Muscle of leg (tissue), 3 donors: ENCODE measurements at regions not wholly inside any gene's neighbourhood (a gene's known extent, or its start where the extent isn't known, plus 50 kb on each side); places are given as distances from the start of the nearest gene placed in this dataset.

Experiments
- DNase-seq: peaks from one replicate; pipeline ENCODE4 v3.0.0; 2013
- H3K27ac ChIP-seq: one replicate; pipeline ENCODE4 v1.5.1; 2013; ENCODE audit warnings: mild to moderate bottlenecking, low read length, control low read depth
- H3K27me3 ChIP-seq: one replicate; pipeline ENCODE4 v1.6.1; 2013; ENCODE audit warnings: low read length; ENCODE audit not compliant: control insufficient read depth, insufficient read depth
- H3K36me3 ChIP-seq: one replicate; pipeline ENCODE4 v1.6.1; 2013; ENCODE audit warnings: low read length; ENCODE audit not compliant: control insufficient read depth, insufficient read depth
- H3K4me1 ChIP-seq: one replicate; pipeline ENCODE4 v1.6.1; 2013; ENCODE audit warnings: low read length; ENCODE audit not compliant: control insufficient read depth, insufficient read depth
- H3K4me3 ChIP-seq: one replicate; pipeline ENCODE4 v1.5.1; 2013; ENCODE audit warnings: low read length, control low read depth
- H3K9me3 ChIP-seq: replicated peaks from 2 replicates; pipeline ENCODE4 v1.6.1; 2013; ENCODE audit warnings: low read depth, low read length; ENCODE audit not compliant: control insufficient read depth
- WGBS: methylation state at CpG from one replicate; pipeline ENCODE4 v1.1.5; 2013; ENCODE audit warnings: missing lambda C conversion rate; ENCODE audit not compliant: insufficient coverage; 5-methylcytosine and 5-hydroxymethylcytosine counted together

DNA sequence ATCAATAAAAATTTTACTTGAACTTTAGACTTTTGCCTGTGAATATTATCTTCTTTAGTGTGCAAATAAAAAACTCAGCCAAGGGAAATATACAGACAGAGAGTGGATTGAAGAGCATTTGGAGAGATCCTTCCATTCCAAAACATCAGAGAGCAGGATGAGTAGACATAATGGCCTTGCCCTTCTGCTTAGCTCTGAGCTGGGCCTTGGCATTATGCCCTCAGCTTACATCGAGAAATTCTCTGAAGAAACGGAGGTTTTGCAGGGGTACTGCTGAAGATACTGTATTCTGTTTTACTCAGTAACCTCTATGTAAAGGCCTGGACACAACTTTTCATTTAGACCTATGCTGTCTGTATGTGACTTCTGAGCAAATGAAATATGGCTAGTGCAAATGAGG, 317.4 kb downstream of the STIM2 start:
- H3K4me1 ChIP-seq, result no peaks in the 10 kb centered on the region
- no CpG with 5 or more reads among the region's 2 CpGs for WGBS
- peak; percentile 15 for DNase-seq
- no peak overlapping the region for H3K4me3 ChIP-seq
- H3K27ac ChIP-seq, result no peak overlapping the region
- H3K36me3 ChIP-seq, result no peaks in the 10 kb centered on the region
- H3K9me3 ChIP-seq, result no peaks in the 10 kb centered on the region
- no peaks in the 10 kb centered on the region for H3K27me3 ChIP-seq

DNA sequence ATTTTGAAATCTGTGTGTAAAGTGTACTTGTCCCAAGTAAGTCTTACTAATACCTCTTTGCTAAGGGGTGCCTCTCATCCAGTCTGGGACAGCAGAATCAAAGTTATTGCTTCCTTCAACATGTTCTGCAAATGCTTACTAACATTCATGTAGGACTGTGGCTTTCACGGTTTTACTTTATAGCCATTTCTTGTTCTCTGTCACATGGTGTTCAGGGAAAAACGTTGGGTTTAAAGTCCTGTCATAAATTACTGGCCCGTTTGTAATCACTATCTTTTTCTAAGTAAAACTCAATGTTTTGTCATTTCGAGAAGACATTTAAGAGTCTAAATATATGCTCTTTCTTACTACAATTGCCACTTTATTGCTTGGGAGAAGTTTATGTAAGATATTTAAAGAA, 321.1 kb downstream of the STIM2 start:
- Histone ChIP-seq H3K9me3 (no peaks in the 10 kb centered on the region), H3K27ac (no peak overlapping the region), H3K4me3 (no peak overlapping the region), H3K36me3 (no peaks in the 10 kb centered on the region), H3K27me3 (no peaks in the 10 kb centered on the region), H3K4me1 (no peaks in the 10 kb centered on the region)
- no CpG with 5 or more reads among the region's 4 CpGs for WGBS
- peak; percentile 8 for DNase-seq

DNA sequence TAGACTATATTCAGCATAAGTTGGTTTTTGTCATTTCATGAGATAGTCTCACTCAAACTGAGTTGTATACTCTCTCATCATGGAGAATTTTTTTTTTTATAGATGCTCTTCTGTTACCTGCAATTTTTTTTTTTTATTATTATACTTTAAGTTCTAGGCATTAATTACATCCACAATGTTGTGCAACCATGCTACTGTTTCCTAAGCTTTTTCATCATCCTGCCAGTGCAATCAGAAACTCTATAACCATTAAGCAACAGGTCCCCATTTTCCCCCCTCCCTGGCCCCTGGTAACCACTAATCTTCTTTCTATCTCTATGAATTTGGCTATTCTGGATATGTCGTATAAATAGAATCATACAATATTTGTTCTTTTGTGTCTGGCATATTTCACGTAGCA, 321.6 kb downstream of the STIM2 start:
- H3K4me3 ChIP-seq, result no peak overlapping the region
- H3K36me3 ChIP-seq, result no peaks in the 10 kb centered on the region
- DNase-seq, result no peak
- no peak overlapping the region for H3K27ac ChIP-seq
- no peaks in the 10 kb centered on the region for H3K4me1 ChIP-seq
- no CpG with 5 or more reads among the region's 2 CpGs for WGBS
- no peaks in the 10 kb centered on the region for H3K9me3 ChIP-seq
- no peaks in the 10 kb centered on the region for H3K27me3 ChIP-seq

DNA sequence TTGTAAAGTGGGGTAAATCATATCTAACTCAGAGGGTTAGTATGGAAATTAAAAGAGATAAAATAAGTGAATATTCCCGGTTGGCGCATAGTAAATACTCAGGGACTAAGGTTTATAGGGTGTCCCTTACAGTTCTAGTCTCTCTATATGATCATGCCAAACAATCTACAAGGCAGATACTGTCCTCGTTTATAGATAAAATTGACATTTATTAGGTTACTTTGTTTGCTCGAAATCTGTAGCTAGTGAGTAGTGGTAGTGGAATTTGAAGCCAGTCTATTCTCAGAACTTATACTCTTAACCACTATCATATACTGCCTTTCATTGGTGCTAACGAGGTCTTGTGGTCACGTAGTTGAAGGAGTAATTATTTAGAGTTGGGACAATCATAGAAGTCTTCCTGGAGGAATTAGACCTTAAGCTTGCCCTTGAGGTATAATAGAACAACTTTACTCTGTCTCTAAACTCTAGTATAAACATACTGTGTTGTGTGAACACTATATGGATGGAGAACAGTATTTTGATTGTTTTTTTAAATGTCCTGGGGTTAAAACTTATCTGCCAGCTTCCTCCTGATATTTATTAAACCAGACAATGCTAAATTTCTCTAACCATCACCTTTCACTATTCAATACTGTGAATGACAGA, 324.0 kb downstream of the STIM2 start:
- Histone ChIP-seq H3K4me1 (no peaks in the 10 kb centered on the region), H3K9me3 (no peaks in the 10 kb centered on the region), H3K27me3 (no peaks in the 10 kb centered on the region), H3K4me3 (no peak overlapping the region), H3K36me3 (no peaks in the 10 kb centered on the region), H3K27ac (no peak overlapping the region)
- WGBS, result no CpG with 5 or more reads among the region's 6 CpGs
- DNase-seq, result no peak

DNA sequence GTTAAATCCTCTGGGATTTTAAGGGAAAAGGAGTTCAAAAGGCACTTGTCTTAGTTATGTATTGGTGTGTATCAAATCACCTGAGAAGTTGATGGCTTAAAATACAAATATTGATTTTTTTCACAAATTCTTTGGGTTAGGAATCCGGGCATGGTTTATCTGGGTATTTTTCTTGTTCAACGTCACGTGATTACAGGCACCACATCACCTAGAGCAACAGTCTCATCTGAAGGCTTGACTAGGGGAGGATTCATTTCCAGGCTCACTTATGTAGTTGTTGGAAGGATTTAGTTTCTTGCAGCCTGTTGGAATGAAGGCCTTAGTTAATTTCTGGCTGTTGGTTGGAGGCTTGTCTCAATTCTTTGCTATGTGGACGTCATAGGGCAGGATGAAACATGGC, 326.1 kb downstream of the STIM2 start:
- no peak for DNase-seq
- Histone ChIP-seq H3K27ac (no peak overlapping the region), H3K4me1 (no peaks in the 10 kb centered on the region), H3K36me3 (no peaks in the 10 kb centered on the region), H3K27me3 (no peaks in the 10 kb centered on the region), H3K9me3 (no peaks in the 10 kb centered on the region), H3K4me3 (no peak overlapping the region)
- WGBS, result 89% methylated on average over 1 of the region's 4 CpGs

DNA sequence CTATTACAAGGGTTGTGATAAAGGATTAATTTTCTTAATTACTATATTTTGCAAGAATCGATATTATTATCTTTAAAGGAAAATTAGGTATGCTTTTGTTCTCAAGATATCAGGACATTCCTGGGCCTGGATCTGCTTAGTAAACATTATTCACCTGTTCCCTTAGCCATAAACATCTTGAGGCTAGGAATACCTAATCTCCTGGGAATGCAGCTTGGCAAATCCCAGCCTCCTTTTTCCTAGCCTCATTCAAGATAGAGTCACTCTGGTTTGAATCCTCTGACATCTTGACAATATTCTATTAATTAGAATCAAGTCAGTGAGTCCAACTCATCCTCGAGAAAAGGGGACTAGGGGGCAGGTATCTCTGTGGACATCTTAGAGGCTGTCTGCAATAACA, 327.1 kb downstream of the STIM2 start:
- Histone ChIP-seq H3K27ac (no peak overlapping the region), H3K4me3 (no peak overlapping the region), H3K36me3 (no peaks in the 10 kb centered on the region), H3K27me3 (no peaks in the 10 kb centered on the region), H3K4me1 (no peaks in the 10 kb centered on the region), H3K9me3 (no peaks in the 10 kb centered on the region)
- DNase-seq, result no peak
- no CpG with 5 or more reads among the region's 2 CpGs for WGBS

DNA sequence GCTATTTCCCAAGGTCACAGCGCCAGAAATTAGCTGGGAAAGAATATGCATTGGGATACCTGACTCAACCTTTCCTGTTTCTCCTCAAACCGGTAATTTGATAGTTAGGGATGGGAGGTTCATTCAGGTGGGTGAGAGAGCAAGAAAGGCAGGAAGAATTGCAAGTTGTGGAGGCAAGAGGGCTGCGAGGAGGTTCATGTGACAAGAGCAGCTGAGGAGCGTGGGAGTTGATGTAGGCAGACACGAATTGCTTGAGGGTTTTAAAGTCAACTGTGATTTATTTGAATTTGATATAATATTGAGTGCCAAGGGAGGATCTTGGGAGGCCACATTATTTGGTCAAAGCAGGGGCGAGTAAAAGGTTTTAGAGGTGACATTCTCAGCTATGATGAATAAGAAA, 329.0 kb downstream of the STIM2 start:
- no peaks in the 10 kb centered on the region for H3K27me3 ChIP-seq
- no peak overlapping the region for H3K27ac ChIP-seq
- WGBS, result 79% methylated on average over 3 of the region's 6 CpGs
- no peaks in the 10 kb centered on the region for H3K9me3 ChIP-seq
- DNase-seq, result no peak
- H3K36me3 ChIP-seq, result no peaks in the 10 kb centered on the region
- no peaks in the 10 kb centered on the region for H3K4me1 ChIP-seq
- H3K4me3 ChIP-seq, result no peak overlapping the region

DNA sequence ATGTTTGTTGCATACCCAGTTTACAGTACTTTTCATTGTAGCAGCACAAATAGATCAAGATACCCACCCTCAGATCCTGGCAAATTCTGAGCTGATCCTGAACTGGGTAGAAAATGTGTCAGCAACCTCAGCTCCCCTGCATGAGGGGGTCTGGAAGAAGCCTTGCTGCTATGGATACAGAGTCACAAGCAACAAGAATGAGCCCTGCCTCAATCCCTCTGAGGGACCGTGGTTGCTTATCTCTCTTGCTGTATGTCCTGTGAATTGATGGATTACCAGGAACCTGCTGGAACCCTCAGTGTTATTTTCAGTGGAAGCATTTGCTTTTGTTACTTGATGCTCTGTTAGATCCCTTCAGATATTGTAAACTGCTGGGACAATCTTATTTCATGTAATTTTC, 331.0 kb downstream of the STIM2 start:
- H3K4me1 ChIP-seq, result no peaks in the 10 kb centered on the region
- 60% methylated on average over 1 of the region's 1 CpG for WGBS
- no peaks in the 10 kb centered on the region for H3K9me3 ChIP-seq
- no peak overlapping the region for H3K27ac ChIP-seq
- no peaks in the 10 kb centered on the region for H3K36me3 ChIP-seq
- no peak overlapping the region for H3K4me3 ChIP-seq
- no peaks in the 10 kb centered on the region for H3K27me3 ChIP-seq
- no peak for DNase-seq

DNA sequence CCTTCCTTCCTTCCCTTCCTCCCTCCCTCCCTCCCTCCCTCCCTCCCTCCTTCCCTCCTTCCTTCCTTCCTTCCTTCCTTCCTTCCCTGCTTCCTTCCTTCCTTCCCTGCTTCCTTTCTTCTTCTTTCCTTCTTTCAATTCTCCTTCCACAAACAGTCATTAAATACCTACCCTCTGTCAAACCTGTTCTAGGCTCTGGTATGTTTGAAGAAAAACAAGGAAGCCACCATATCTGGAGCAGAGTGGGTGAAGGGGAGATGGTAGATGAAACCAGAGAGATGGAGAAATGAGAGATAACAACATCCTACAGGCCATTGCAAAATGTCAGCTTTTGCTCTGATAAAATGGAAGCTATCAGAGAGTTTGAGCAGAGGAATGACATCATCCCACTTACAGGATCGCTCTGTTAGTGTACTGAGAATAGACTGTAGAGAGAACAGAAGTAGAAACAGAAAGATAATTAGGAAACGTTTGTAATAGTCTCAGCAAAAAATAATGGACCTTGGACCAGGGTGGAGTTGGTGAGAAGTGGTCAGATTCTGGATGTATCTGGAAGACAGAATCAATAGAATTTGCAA, 334.0 kb downstream of the STIM2 start:
- H3K27me3 ChIP-seq, result no peaks in the 10 kb centered on the region
- no peak for DNase-seq

DNA sequence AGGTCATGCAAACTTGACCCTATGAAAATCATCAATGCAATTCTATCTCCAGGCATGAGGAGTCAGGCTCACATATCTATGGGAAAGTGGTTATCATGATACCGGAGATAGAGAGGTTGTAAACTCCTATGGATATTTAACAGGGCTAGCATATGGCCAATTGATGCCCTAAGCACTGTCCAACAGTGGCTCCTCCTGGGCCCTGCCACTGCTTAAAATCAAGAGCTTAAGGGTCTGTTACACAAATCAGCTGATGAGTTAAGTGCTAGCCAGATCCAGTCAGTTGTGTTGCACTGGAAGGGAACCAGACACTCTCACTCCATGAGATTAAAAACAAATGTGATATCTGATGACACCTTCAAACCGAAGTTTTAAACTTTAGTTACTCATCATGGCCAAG, 337.6 kb downstream of the STIM2 start:
- no peak for DNase-seq
- H3K4me1 ChIP-seq, result no peaks in the 10 kb centered on the region
- no peaks in the 10 kb centered on the region for H3K36me3 ChIP-seq
- H3K27me3 ChIP-seq, result no peaks in the 10 kb centered on the region
- H3K4me3 ChIP-seq, result no peak overlapping the region
- no peak overlapping the region for H3K27ac ChIP-seq
- H3K9me3 ChIP-seq, result no peaks in the 10 kb centered on the region
- no CpG with 5 or more reads among the region's 2 CpGs for WGBS

More for the DNA sequence above, 334.0 kb downstream of the STIM2 start:
- no peak overlapping the region for H3K4me3 ChIP-seq
- no peaks in the 10 kb centered on the region for H3K4me1 ChIP-seq
- no peaks in the 10 kb centered on the region for H3K9me3 ChIP-seq
- no peak overlapping the region for H3K27ac ChIP-seq
- 64% methylated on average over 1 of the region's 2 CpGs for WGBS
- H3K36me3 ChIP-seq, result no peaks in the 10 kb centered on the region

DNA sequence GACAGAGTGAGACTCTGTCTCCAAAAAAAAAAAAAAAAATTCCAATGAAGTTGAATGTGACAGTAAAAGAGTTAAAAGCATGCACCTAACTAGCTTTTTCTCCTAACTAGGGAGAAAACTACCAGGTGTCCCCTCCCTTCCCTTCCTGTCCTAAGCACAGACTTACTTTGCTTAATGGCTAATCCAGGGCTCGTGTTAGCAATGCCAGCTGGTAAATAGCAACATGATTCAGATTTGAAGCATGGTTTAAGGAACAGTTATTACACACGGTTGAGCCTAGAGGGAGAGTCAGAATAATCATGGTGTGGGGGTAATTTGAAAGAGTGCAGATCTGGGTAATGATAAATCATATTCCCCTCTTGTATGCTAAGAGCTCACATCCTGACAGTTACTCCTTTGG, 338.3 kb downstream of the STIM2 start:
- Histone ChIP-seq H3K27ac (no peak overlapping the region), H3K36me3 (no peaks in the 10 kb centered on the region), H3K27me3 (no peaks in the 10 kb centered on the region), H3K9me3 (no peaks in the 10 kb centered on the region), H3K4me3 (no peak overlapping the region), H3K4me1 (no peaks in the 10 kb centered on the region)
- WGBS, result no CpG with 5 or more reads among the region's 2 CpGs
- peak; percentile 24 for DNase-seq
